Heart left ventricle (tissue), 16 donors: ENCODE measurements at regions not wholly inside any gene's neighbourhood (a gene's known extent, or its start where the extent isn't known, plus 50 kb on each side); places are given as distances from the start of the nearest gene placed in this dataset.

ENCODE experiments used
- ATAC-seq, 4 donors: fragments of 200-7000 bp; cut with Tn5 transposase; one replicate each; pipeline ENCODE4 v1.9.1; 2020 to 2022; ENCODE audit warnings: moderate library complexity in 4 of 4, mild to moderate bottlenecking in 3 of 4, moderate number of reproducible peaks in 1 of 4
- DNase-seq, 5 donors: peaks; one replicate each; pipeline ENCODE4 v3.0.0-alpha.2; 2020
- H3K27ac ChIP-seq, 12 donors: fragments of 200-600 bp; sonication (generic) in 4 of 12; one replicate each; pipeline versions ENCODE4 v1.5.0 to v1.8.0; 2016 to 2022; ENCODE audit warnings: mild to moderate bottlenecking in 2 of 12
- H3K27me3 ChIP-seq, 9 donors: fragments of 200-600 bp; sonication (generic) in 2 of 9; one replicate each; pipeline versions ENCODE4 v1.5.1 to v1.8.0; 2016 to 2022; ENCODE audit warnings: mild to moderate bottlenecking in 3 of 9
- H3K36me3 ChIP-seq, 9 donors: fragments of 200-600 bp; sonication (generic) in 2 of 9; one replicate each; pipeline versions ENCODE4 v1.5.0 to v1.8.0; 2018 to 2022; ENCODE audit warnings: mild to moderate bottlenecking in 2 of 9
- H3K4me1 ChIP-seq, 12 donors: fragments of 200-600 bp; sonication (generic) in 4 of 12; one replicate each; pipeline versions ENCODE4 v1.5.0 to v1.8.0; 2016 to 2022; ENCODE audit warnings: mild to moderate bottlenecking in 3 of 12
- H3K4me3 ChIP-seq, 12 donors: fragments of 200-600 bp; sonication (generic) in 4 of 12; one replicate each; pipeline versions ENCODE4 v1.5.0 to v1.8.0; 2017 to 2022; ENCODE audit warnings: mild to moderate bottlenecking in 9 of 12, moderate library complexity in 4 of 12
- H3K9me3 ChIP-seq, 12 donors: fragments of 200-600 bp; sonication (generic) in 4 of 12; one replicate each; pipeline versions ENCODE4 v1.5.0 to v1.8.0; 2016 to 2022; ENCODE audit warnings: mild to moderate bottlenecking in 1 of 12
- CTCF ChIP-seq, 12 donors: fragments of 200-600 bp; sonication (generic) in 4 of 12; IDR thresholded peaks; one replicate each; pipeline versions ENCODE4 v1.5.0 to v1.8.0; 2018 to 2022; ENCODE audit warnings: antibody characterized with exemption in 12 of 12, mild to moderate bottlenecking in 5 of 12
- POLR2A ChIP-seq, 2 donors: fragments of 450-650 bp; IDR thresholded peaks; one replicate each; pipeline ENCODE4 v1.6.1; 2017; ENCODE audit warnings: antibody characterized with exemption in 2 of 2, mild to moderate bottlenecking in 2 of 2, moderate library complexity in 2 of 2
- WGBS, 4 donors: extraction: QIAGEN DNeasy Blood & Tissue Kit in 2 of 4; methylation state at CpG; one replicate each; pipeline versions ENCODE4 v1.1.5 to v1.1.7; 2013 to 2018; 5-methylcytosine and 5-hydroxymethylcytosine counted together
- intact Hi-C, 10 donors: fragments of 100-400 bp; cut with DNase I; formaldehyde crosslinking; loops; one replicate each; pipeline versions ENCODE4 v1.11.1 to v1.14.2; 2022
- donor health status: ischemic (EF 13 %, LVEDD 7.1; RV severe dilation, severe dysfunction).
- donor health status: healthy with polysubstance abuse.
- donor health status: DM: no; HTN: yes; CAD: no.
- donor health status: DM: no; HTN: no; CAD: no.
- donor health status: ischemic (EF 25% LVEDD 6.9; RV normal size, moderate dysfunction).
- donor health status: ischemic (EF 25% LVEDD 5.7; RV mildly dilated, moderate dysfunction).
- donor health status: healthy.
- donor health status: DM: yes; HTN: yes; CAD: no.
- donor health status: ischemic (EF 35%, LVEDD 5.7; RV mildly dilated, moderate dysfunction).
- donor health status: nonischemic (EF 11% LVEDD 7.7; RV severe dilation, severe dysfunction).
- donor health status: DM: yes; HTN: yes; CAD: no.
- donor health status: PGD.
- donor health status: ischemic (EF 29% LVEDD 5.4; RV normal size, mild dysfunction).
- donor health status: nonischemic (EF 23%, LVEDD 6.1; RV moderate dilation, normal function).

GRCh38 chr12:83365317-83365716 is 678.6 kb downstream of the TMTC2 start:
- H3K4me3 ChIP-seq = no peak overlapping the region
- intact Hi-C loops = no loop called here
- H3K36me3 ChIP-seq = no peaks in the 10 kb centered on the region
- H3K9me3 ChIP-seq = no peaks in the 10 kb centered on the region
- WGBS, 4 donors = 70 to 82% (median 75%) methylated on average over 5 of the region's 5 CpGs
- no peaks in the 10 kb centered on the region for H3K27me3 ChIP-seq
- TF ChIP-seq CTCF (IDR thresholded peaks at IDR 0.05) (no peak), POLR2A (IDR thresholded peaks at IDR 0.05) (no peak)
- no peak overlapping the region for H3K27ac ChIP-seq
- DNase-seq = no peak
- H3K4me1 ChIP-seq = no peaks in the 10 kb centered on the region
- no peak for ATAC-seq

GRCh38 chr12:83361475-83361874 is 674.8 kb downstream of the TMTC2 start:
- intact Hi-C loops = no loop called here
- no peak for TF ChIP-seq CTCF (IDR thresholded peaks at IDR 0.05)
- WGBS, 4 donors = 85 to 95% (median 91%) methylated on average over 2 of the region's 2 CpGs

GRCh38 chr12:83361071-83361470 is 674.4 kb downstream of the TMTC2 start:
- DNase-seq = no peak
- ATAC-seq = no peak
- Histone ChIP-seq H3K9me3 (no peaks in the 10 kb centered on the region), H3K36me3 (no peaks in the 10 kb centered on the region), H3K27ac (no peak overlapping the region), H3K4me3 (no peak overlapping the region), H3K4me1 (no peaks in the 10 kb centered on the region), H3K27me3 (no peaks in the 10 kb centered on the region)
- intact Hi-C loops = no loop called here
- TF ChIP-seq POLR2A (IDR thresholded peaks at IDR 0.05) = no peak
- no peak for TF ChIP-seq CTCF (IDR thresholded peaks at IDR 0.05)

More at GRCh38 chr12:83361475-83361874, 674.8 kb downstream of the TMTC2 start:
- Histone ChIP-seq H3K9me3 (no peaks in the 10 kb centered on the region), H3K4me1 (no peaks in the 10 kb centered on the region), H3K4me3 (no peak overlapping the region), H3K36me3 (no peaks in the 10 kb centered on the region), H3K27me3 (no peaks in the 10 kb centered on the region), H3K27ac (no peak overlapping the region)
- ATAC-seq (no peak), DNase-seq (no peak)

DNA sequence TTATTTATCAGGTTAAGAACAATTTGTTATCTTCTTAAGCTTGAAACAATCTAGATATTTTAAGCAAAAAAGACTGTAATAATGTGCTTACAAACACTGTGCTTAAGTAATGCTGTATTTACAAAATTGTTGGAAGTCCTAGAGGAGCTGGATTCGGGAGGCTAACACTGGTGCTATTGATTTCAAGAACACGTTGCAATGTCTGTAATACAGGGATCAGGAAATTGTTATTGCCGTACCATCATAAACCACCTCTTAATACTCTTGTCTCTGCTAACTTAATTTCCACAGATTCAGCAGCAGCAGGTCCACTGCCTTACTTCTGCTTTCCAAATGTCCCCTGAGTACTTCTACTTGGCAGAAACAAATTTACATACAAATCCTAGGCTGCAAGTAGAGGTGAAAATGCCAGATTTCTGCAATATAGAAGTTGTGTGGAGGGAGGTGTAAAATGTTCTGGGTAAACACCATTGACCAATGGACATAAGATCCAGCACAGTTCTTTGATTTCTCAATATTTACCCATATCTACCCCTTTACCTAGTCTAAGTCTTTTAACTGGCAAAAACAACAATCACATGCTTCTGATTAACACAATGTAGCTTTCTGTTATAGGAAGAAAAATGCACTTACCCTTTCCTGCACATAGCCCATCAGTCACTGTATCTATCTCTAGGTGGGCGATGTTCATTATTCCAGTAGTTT is 663.4 kb downstream of the TMTC2 start:
- 76 to 87% (median 85%) methylated on average over 4 of the region's 4 CpGs for WGBS, 4 donors
- TF ChIP-seq POLR2A (IDR thresholded peaks at IDR 0.05) (no peak), CTCF (IDR thresholded peaks at IDR 0.05) (no peak)
- ATAC-seq (no peak), DNase-seq (no peak)
- H3K4me3 ChIP-seq = no peak overlapping the region
- H3K27ac ChIP-seq = no peak overlapping the region
- no peaks in the 10 kb centered on the region for H3K36me3 ChIP-seq
- no peaks in the 10 kb centered on the region for H3K9me3 ChIP-seq
- intact Hi-C loops = no loop called here
- no peaks in the 10 kb centered on the region for H3K4me1 ChIP-seq
- H3K27me3 ChIP-seq = no peaks in the 10 kb centered on the region
